GM13977 (cell line): ENCODE measurements at regions not wholly inside any gene's neighbourhood (a gene's known extent, or its start where the extent isn't known, plus 50 kb on each side); places are given as distances from the start of the nearest gene placed in this dataset.

ENCODE experiments used
- DNase-seq: peaks from one replicate; pipeline ENCODE4 v3.0.0; 2012; ENCODE audit warnings: low spot score
- in situ Hi-C: fragments of 300-500 bp; cut with MboI; formaldehyde crosslinking; loops from one replicate; pipeline ENCODE4 v1.12.0; 2022; ENCODE audit warnings: low sequenced_read_pairs, low pct_unique_long_range_greater_than_20kb, mixed read lengths, inconsistent platforms; ENCODE audit not compliant: unreplicated experiment
- TF ChIP-seq, protein P1 (sequence below): IDR thresholded peaks from 2 replicates; pipeline ENCODE4 v1.5.1; 2012; ENCODE audit warnings: mild to moderate bottlenecking, control low read depth; ENCODE audit not compliant: insufficient read depth; ENCODE audit errors: extremely low read depth, missing control alignments

GRCh38 chr12:69003991-69004390 lies 71.0 kb upstream of the CPM start:
- in situ Hi-C loops: no loop called here
- TF ChIP-seq, protein P1, sequence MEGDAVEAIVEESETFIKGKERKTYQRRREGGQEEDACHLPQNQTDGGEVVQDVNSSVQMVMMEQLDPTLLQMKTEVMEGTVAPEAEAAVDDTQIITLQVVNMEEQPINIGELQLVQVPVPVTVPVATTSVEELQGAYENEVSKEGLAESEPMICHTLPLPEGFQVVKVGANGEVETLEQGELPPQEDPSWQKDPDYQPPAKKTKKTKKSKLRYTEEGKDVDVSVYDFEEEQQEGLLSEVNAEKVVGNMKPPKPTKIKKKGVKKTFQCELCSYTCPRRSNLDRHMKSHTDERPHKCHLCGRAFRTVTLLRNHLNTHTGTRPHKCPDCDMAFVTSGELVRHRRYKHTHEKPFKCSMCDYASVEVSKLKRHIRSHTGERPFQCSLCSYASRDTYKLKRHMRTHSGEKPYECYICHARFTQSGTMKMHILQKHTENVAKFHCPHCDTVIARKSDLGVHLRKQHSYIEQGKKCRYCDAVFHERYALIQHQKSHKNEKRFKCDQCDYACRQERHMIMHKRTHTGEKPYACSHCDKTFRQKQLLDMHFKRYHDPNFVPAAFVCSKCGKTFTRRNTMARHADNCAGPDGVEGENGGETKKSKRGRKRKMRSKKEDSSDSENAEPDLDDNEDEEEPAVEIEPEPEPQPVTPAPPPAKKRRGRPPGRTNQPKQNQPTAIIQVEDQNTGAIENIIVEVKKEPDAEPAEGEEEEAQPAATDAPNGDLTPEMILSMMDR: no peak
- DNase-seq: no peak

GRCh38 chr12:69007101-69007854 lies 74.3 kb upstream of the CPM start:
- TF ChIP-seq, protein P1: no peak
- DNase-seq: no peak
- in situ Hi-C loops: no loop called here

- in situ Hi-C loops: no loop called here
- no peak for DNase-seq
- TF ChIP-seq, protein P1: no peak
Measured at GRCh38 chr12:69007855-69008351, 74.9 kb upstream of the CPM start.

GRCh38 chr12:69008520-69008919 lies 75.5 kb upstream of the CPM start:
- TF ChIP-seq, protein P1: no peak
- in situ Hi-C loops: no loop called here
- no peak for DNase-seq

DNA sequence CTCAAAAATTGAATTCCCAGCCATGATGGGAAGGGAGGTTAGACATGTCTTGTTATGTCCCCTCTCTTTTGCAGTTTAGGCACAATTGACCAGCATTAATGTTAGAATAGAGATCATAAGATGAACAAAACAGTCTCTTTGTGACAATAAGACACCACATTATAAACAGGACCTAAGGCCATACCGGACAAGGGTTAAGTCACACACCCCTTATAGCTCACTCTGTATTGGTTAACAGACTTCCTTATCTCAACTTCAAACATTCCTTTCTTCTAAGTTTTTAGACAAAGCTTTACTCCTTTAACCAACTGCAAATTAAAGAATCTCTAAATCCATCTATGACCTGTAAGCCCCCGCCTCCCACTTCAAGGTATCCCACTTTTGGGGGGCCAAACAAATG lies 81.1 kb upstream of the CPM start:
- DNase-seq: no peak
- TF ChIP-seq, protein P1: no peak
- in situ Hi-C loops: no loop called here

GRCh38 chr12:69015017-69015416 lies 82.0 kb upstream of the CPM start:
- in situ Hi-C loops: no loop called here
- no peak for DNase-seq
- TF ChIP-seq, protein P1: no peak
